ENCODE measurements at regions not wholly inside any gene's neighbourhood (a gene's known extent, or its start where the extent isn't known, plus 50 kb on each side); places are given as distances from the start of the nearest gene placed in this dataset.

- TF ChIP-seq EZH2phosphoT487 (IDR thresholded peaks at IDR 0.05; ENCODE audit: insufficient read depth, low read depth) (no peak), EZH2 (IDR thresholded peaks at IDR 0.05; ENCODE audit: insufficient read depth, poor library complexity, severe bottlenecking) (no peak)
- Histone ChIP-seq H3K9me2 (ENCODE audit: insufficient read depth) (no peaks in the 10 kb centered on the region), H2AFZ (no peak overlapping the region), H3K36me3 (ENCODE audit: low read depth) (no peaks in the 10 kb centered on the region), H3F3A (ENCODE audit: insufficient read depth) (peaks cover 26% of the 10 kb centered on the region), H3K4me1 (ENCODE audit: insufficient read depth) (peaks cover 28% of the 10 kb centered on the region), H3K4me3 (no peak overlapping the region), H4K20me1 (ENCODE audit: insufficient read depth) (no peaks in the 10 kb centered on the region), H3K9ac (no peak overlapping the region), H3K27ac (no peak overlapping the region), H3K79me2 (ENCODE audit: insufficient read depth) (no peaks in the 10 kb centered on the region), H3K4me2 (ENCODE audit: unreplicated experiment) (no peak overlapping the region), H3K27me3 (replicated peaks; ENCODE audit: insufficient read depth) (no peaks in the 10 kb centered on the region), H3K9me3 (ENCODE audit: low read depth) (no peaks in the 10 kb centered on the region)
- WGBS, 2 experiments (ENCODE audit: low coverage in 1 of 2, low lambda C conversion rate in 2 of 2, missing lambda C conversion rate in 2 of 2): 96 to 97% methylated on average over 8 of the region's 8 CpGs
- DNase-seq: no peak
- in situ Hi-C loops (cut with MboI): no loop called here
These were observed 96.0 kb upstream of the DUSP10 start for GRCh38 chr1:221837896-221838295.

GRCh38 chr1:221834698-221835513, 93.0 kb upstream of the DUSP10 start:
- Histone ChIP-seq H4K20me1 (ENCODE audit: insufficient read depth) (no peaks in the 10 kb centered on the region), H3K4me2 (ENCODE audit: unreplicated experiment) (no peak overlapping the region), H3K27ac (no peak overlapping the region), H3K4me3 (no peak overlapping the region), H3F3A (ENCODE audit: insufficient read depth) (peaks cover 9% of the 10 kb centered on the region), H3K9me3 (ENCODE audit: low read depth) (no peaks in the 10 kb centered on the region), H3K27me3 (replicated peaks; ENCODE audit: insufficient read depth) (no peaks in the 10 kb centered on the region), H2AFZ (no peak overlapping the region), H3K4me1 (ENCODE audit: insufficient read depth) (peaks cover 15% of the 10 kb centered on the region), H3K9ac (no peak overlapping the region), H3K79me2 (ENCODE audit: insufficient read depth) (no peaks in the 10 kb centered on the region), H3K9me2 (ENCODE audit: insufficient read depth) (no peaks in the 10 kb centered on the region), H3K36me3 (ENCODE audit: low read depth) (no peaks in the 10 kb centered on the region)
- TF ChIP-seq EZH2phosphoT487 (IDR thresholded peaks at IDR 0.05; ENCODE audit: insufficient read depth, low read depth): no peak
- TF ChIP-seq EZH2 (IDR thresholded peaks at IDR 0.05; ENCODE audit: insufficient read depth, poor library complexity, severe bottlenecking): no peak
- WGBS, 2 experiments (ENCODE audit: low coverage in 1 of 2, low lambda C conversion rate in 2 of 2, missing lambda C conversion rate in 2 of 2): 75 to 79% methylated on average over 3 of the region's 3 CpGs
- DNase-seq: no peak
- in situ Hi-C loops (cut with MboI): no loop called here

GRCh38 chr1:221832617-221833016, 90.7 kb upstream of the DUSP10 start:
- H3K4me1 ChIP-seq (ENCODE audit: insufficient read depth): peaks cover 18% of the 10 kb centered on the region
- H2AFZ ChIP-seq: no peak overlapping the region
- H3F3A ChIP-seq (ENCODE audit: insufficient read depth): peaks cover 13% of the 10 kb centered on the region
- no peak overlapping the region for H3K4me2 ChIP-seq (ENCODE audit: unreplicated experiment)
- no peak for DNase-seq
- no peaks in the 10 kb centered on the region for H3K79me2 ChIP-seq (ENCODE audit: insufficient read depth)
- H4K20me1 ChIP-seq (ENCODE audit: insufficient read depth): no peaks in the 10 kb centered on the region
- H3K27me3 ChIP-seq (replicated peaks; ENCODE audit: insufficient read depth): no peaks in the 10 kb centered on the region
- H3K4me3 ChIP-seq: no peak overlapping the region
- in situ Hi-C loops (cut with MboI): no loop called here
- WGBS, 2 experiments (ENCODE audit: low coverage in 1 of 2, low lambda C conversion rate in 2 of 2, missing lambda C conversion rate in 2 of 2): 92 to 95% methylated on average over 2 of the region's 2 CpGs
- H3K27ac ChIP-seq: no peak overlapping the region
- no peaks in the 10 kb centered on the region for H3K9me2 ChIP-seq (ENCODE audit: insufficient read depth)
- H3K36me3 ChIP-seq (ENCODE audit: low read depth): no peaks in the 10 kb centered on the region
- TF ChIP-seq EZH2 (IDR thresholded peaks at IDR 0.05; ENCODE audit: insufficient read depth, poor library complexity, severe bottlenecking) (no peak), EZH2phosphoT487 (IDR thresholded peaks at IDR 0.05; ENCODE audit: insufficient read depth, low read depth) (no peak)
- no peak overlapping the region for H3K9ac ChIP-seq
- no peaks in the 10 kb centered on the region for H3K9me3 ChIP-seq (ENCODE audit: low read depth)

- Histone ChIP-seq H3K9me2 (ENCODE audit: insufficient read depth) (no peaks in the 10 kb centered on the region), H3K4me3 (no peak overlapping the region), H3K4me1 (ENCODE audit: insufficient read depth) (peaks cover 20% of the 10 kb centered on the region), H3K36me3 (ENCODE audit: low read depth) (no peaks in the 10 kb centered on the region), H3K27ac (no peak overlapping the region), H2AFZ (no peak overlapping the region), H4K20me1 (ENCODE audit: insufficient read depth) (no peaks in the 10 kb centered on the region), H3F3A (ENCODE audit: insufficient read depth) (peaks cover 13% of the 10 kb centered on the region), H3K4me2 (ENCODE audit: unreplicated experiment) (no peak overlapping the region), H3K79me2 (ENCODE audit: insufficient read depth) (no peaks in the 10 kb centered on the region), H3K27me3 (replicated peaks; ENCODE audit: insufficient read depth) (no peaks in the 10 kb centered on the region), H3K9ac (no peak overlapping the region), H3K9me3 (ENCODE audit: low read depth) (no peaks in the 10 kb centered on the region)
- no peak for DNase-seq
- no peak for TF ChIP-seq EZH2 (IDR thresholded peaks at IDR 0.05; ENCODE audit: insufficient read depth, poor library complexity, severe bottlenecking)
- TF ChIP-seq EZH2phosphoT487 (IDR thresholded peaks at IDR 0.05; ENCODE audit: insufficient read depth, low read depth): no peak
- in situ Hi-C loops (cut with MboI): no loop called here
- 100% methylated on average over 1 of the region's 1 CpG for WGBS, 2 experiments (ENCODE audit: low coverage in 1 of 2, low lambda C conversion rate in 2 of 2, missing lambda C conversion rate in 2 of 2)
These were observed 90.3 kb upstream of the DUSP10 start for GRCh38 chr1:221832151-221832550.

Measured in GM23248 (cell line).